LNCaP clone FGC (cell line): ENCODE measurements at regions not wholly inside any gene's neighbourhood (a gene's known extent, or its start where the extent isn't known, plus 50 kb on each side); places are given as distances from the start of the nearest gene placed in this dataset.
A peak's percentile ranks its signal among the peaks of the same experiment; 100 is the strongest.

Source experiments
- DNase-seq: peaks from one replicate; pipeline ENCODE4 v3.0.0-alpha.2; 2011; ENCODE audit warnings: low read depth
- H3K4me3 ChIP-seq: 2 replicates; pipeline ENCODE4 v1.5.1; 2011; ENCODE audit warnings: mild to moderate bottlenecking, low read depth, low read length, control low read depth
- TF ChIP-seq, protein P1 (sequence below): IDR thresholded peaks from 2 replicates; pipeline ENCODE4 v1.5.1; 2012; ENCODE audit warnings: mild to moderate bottlenecking; ENCODE audit not compliant: control insufficient read depth, insufficient read depth; ENCODE audit errors: extremely low read depth

DNA sequence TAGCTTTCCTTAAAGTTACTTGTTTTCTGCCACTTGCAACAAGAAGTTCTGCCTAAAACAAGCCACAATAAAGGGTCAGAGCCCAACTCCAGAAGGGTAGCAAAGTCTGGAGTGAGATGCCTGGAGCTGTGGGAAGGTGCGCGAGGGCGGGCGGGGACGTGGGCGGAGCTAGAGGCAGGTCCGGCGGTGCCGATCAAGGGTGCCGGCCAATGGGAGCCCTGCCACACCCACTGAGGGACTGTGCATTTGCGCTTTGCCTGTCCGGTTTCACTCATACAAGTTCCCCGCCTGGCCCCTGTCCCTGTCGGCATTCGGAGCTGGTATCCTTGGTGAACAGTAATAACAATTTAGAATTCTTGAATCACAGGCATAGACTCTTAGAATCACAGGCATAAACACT lies 732.4 kb downstream of the MATN1 start:
- DNase-seq, result peak; percentile 33
- H3K4me3 ChIP-seq, result no peak overlapping the region
- TF ChIP-seq, protein P1, sequence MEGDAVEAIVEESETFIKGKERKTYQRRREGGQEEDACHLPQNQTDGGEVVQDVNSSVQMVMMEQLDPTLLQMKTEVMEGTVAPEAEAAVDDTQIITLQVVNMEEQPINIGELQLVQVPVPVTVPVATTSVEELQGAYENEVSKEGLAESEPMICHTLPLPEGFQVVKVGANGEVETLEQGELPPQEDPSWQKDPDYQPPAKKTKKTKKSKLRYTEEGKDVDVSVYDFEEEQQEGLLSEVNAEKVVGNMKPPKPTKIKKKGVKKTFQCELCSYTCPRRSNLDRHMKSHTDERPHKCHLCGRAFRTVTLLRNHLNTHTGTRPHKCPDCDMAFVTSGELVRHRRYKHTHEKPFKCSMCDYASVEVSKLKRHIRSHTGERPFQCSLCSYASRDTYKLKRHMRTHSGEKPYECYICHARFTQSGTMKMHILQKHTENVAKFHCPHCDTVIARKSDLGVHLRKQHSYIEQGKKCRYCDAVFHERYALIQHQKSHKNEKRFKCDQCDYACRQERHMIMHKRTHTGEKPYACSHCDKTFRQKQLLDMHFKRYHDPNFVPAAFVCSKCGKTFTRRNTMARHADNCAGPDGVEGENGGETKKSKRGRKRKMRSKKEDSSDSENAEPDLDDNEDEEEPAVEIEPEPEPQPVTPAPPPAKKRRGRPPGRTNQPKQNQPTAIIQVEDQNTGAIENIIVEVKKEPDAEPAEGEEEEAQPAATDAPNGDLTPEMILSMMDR, result no peak

DNA sequence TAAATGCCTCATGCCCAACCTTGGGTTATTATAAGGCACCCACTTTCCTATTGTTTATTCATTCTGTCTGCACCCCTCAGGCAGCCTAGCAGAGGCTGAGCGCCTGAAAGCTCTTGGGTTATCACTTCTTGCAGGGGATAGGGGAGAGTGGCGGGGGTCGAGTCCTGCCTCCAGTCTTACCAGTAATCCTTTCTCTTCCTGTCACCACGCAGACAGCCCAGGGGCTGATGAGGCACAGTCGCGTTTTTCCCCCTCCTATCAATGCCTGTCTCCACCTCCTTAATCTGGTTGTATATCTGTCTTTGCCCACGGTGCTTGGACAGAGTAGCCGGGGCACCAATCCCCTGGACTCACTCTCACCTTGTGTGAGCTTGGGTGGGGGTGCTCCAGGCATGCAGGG lies 733.1 kb downstream of the MATN1 start:
- TF ChIP-seq, protein P1, result no peak
- no peak for DNase-seq
- no peak overlapping the region for H3K4me3 ChIP-seq

DNA sequence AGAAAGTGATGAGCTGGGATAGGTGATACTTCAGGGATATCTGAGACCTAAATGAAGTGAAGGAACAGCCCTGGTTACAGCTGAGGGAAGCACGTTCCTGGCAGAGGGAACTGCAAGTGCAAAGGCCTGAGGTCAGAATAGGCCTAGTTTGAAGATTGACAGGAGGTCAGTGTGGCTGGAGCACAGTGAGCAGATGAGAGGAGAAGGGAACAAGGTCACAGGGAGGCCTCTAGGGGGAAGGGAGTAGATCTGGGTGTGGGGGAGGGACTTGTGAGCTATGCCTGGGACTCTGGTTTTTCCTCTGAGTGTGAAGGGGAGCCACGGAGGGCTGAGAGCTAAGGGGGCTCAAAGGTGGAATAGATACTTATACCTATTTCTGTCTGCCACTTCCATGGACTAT lies 736.4 kb downstream of the MATN1 start:
- no peak overlapping the region for H3K4me3 ChIP-seq
- TF ChIP-seq, protein P1, result no peak
- no peak for DNase-seq

DNA sequence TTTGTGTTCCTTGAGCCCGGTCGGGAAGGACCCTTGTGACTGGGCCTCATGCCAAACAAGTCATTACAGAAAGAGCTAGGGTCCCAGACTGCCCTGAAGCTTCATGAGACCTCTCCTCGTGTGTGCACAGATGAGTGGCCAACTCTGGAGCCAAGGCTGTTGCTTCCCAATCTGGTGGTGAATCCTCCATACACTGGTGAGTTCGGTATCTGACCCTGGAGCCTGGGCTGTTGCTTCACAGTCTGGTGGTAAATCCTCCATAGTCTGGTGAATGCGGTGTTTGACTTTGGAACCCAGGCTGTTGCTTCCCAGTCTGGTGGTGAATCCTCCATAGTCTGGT lies 737.8 kb downstream of the MATN1 start:
- TF ChIP-seq, protein P1, result no peak
- no peak overlapping the region for H3K4me3 ChIP-seq
- DNase-seq, result no peak

DNA sequence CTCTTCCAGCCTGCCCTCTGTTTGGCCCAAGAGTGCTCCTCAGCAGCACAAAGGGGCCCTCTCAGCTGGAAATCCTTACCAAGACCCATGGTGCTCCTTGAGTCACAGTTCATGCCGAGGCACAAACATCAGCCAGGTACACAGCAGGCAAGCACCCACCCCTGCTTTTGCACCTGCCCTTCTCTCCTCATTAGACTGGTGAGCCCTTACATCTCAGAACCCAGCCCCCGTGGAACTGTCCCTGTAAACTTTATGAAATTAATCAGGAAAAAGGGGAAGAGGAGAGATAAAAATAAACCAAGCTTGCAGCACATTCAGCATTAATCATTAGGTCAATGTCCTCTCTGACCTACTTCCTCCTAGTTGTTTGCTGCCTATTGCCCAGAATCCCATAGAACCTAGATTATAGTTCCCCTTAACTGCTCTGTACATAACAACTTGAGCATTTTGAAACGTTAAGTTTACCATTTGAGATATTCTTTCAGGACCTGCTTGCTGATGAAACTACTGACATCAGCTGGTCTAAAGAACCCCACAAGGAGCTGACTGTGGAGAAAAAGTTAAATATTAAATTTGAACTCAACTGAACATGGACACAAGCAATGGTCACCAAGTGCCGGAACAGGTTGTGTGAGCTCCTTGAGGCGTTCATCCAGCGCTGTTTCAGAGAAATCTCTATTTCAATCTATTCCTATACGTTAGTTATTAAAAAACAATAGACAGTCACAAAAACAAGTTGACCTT lies 738.4 kb downstream of the MATN1 start:
- no peak overlapping the region for H3K4me3 ChIP-seq

DNA sequence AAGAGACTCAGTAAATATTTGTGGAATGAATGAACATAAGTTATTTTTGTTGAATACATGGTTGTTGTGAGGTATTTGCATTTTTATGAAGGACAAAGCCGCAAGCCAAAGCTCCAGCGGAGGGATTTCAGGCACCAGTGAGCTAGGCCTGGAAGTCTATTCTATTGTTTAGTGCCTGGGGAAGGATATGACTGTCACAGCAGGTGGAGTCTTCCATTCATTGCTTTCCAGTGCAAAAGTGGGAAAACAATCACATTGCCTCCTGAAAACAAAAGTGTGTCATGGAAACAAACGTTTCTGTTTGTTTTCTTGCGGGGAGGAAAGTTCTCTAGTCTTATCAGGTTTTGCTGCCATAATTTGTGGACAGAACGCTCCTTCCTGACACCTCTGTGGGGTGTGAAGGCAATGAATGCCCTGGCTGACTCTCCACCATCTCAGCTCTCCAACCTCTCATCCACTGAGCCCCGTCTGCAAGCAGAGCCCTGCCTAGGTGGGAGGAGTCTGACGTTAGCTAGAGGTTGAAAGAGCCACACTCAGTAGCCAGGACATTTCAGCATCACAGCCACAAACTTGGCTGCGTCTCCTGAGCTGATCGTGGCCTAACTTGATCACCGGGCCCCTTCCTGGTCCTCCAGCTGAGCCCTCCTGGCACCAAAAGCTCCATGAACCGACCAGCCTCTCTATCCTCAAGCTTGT lies 739.1 kb downstream of the MATN1 start:
- H3K4me3 ChIP-seq, result no peak overlapping the region
- no peak for DNase-seq
- TF ChIP-seq, protein P1, result no peak

More for the DNA sequence above, 738.4 kb downstream of the MATN1 start:
- TF ChIP-seq, protein P1, result no peak
- no peak for DNase-seq
